PC-9 (cell line): ENCODE measurements at regions not wholly inside any gene's neighbourhood (a gene's known extent, or its start where the extent isn't known, plus 50 kb on each side); places are given as distances from the start of the nearest gene placed in this dataset.

Source experiments
- EZH2 ChIP-seq: fragments of 200-600 bp; sonication (generic); IDR thresholded peaks from 2 replicates; pipeline ENCODE4 v1.8.0; 2017; ENCODE audit warnings: antibody characterized with exemption, low read depth
- TF ChIP-seq, protein P1 (sequence below): fragments of 200-600 bp; sonication (generic); conservative IDR thresholded peaks from 2 replicates; pipeline ENCODE4 v1.6.1; 2017; ENCODE audit warnings: mixed run types, antibody characterized with exemption, mild to moderate bottlenecking, moderate library complexity

DNA sequence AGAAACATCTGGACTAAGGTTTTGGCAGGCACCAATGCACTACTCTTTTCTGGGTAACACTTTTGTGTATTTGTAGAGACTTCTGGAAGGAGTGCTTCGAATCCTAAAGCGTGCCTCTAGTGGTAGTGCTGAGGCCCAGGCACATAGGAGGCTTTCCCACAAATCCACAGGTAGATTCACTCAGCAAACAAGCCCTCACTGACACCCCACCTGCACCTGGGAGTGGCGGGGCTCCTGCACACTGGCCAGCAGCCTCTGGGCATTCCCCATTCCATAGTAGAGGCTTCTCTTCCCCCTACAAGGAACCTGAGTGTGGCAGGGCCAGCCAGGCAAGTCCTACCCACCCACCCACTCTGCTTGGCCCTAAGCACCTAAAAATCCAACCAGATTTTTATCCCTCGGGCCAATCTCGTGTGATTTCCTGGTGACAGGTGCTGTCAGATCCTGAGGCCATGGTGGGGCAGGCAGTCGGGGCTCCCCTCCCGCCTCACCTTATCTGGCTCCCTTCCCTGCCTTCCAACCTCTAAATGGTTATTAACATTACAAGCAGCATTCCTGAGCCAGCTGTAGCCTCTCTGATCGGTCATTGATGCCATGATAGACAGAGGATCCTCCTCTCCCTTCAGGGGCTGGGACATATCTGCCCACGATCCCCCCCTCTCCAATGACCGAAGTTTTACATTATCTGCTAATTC lies 82.4 kb downstream of the SLC2A10 start:
- TF ChIP-seq, protein P1, sequence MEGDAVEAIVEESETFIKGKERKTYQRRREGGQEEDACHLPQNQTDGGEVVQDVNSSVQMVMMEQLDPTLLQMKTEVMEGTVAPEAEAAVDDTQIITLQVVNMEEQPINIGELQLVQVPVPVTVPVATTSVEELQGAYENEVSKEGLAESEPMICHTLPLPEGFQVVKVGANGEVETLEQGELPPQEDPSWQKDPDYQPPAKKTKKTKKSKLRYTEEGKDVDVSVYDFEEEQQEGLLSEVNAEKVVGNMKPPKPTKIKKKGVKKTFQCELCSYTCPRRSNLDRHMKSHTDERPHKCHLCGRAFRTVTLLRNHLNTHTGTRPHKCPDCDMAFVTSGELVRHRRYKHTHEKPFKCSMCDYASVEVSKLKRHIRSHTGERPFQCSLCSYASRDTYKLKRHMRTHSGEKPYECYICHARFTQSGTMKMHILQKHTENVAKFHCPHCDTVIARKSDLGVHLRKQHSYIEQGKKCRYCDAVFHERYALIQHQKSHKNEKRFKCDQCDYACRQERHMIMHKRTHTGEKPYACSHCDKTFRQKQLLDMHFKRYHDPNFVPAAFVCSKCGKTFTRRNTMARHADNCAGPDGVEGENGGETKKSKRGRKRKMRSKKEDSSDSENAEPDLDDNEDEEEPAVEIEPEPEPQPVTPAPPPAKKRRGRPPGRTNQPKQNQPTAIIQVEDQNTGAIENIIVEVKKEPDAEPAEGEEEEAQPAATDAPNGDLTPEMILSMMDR, result no peak
- TF ChIP-seq EZH2, result no peak
